Fibroblast of lung (primary cell): ENCODE measurements at regions not wholly inside any gene's neighbourhood (a gene's known extent, or its start where the extent isn't known, plus 50 kb on each side); places are given as distances from the start of the nearest gene placed in this dataset.

Experiments used
- DNase-seq, 2 donors: peaks; one replicate each; pipeline versions ENCODE4 v3.0.0 to v3.0.0-alpha.2; 2010; ENCODE audit warnings: low read depth in 2 of 2
- H2AFZ ChIP-seq: 2 replicates; pipeline ENCODE4 v1.5.1; 2012; ENCODE audit warnings: low read length, control low read depth, inconsistent platforms
- H3K27ac ChIP-seq: 2 replicates; pipeline ENCODE4 v1.5.1; 2011; ENCODE audit warnings: low read length, control low read depth; ENCODE audit not compliant: insufficient read depth
- H3K27me3 ChIP-seq: 2 replicates; pipeline ENCODE4 v1.5.1; 2011; ENCODE audit warnings: mild to moderate bottlenecking, low read length; ENCODE audit not compliant: control insufficient read depth, insufficient read depth
- H3K36me3 ChIP-seq: 2 replicates; pipeline ENCODE4 v1.5.1; 2011; ENCODE audit warnings: low read length; ENCODE audit not compliant: control insufficient read depth, insufficient read depth
- H3K4me1 ChIP-seq: 2 replicates; pipeline ENCODE4 v1.5.1; 2011; ENCODE audit warnings: low read length; ENCODE audit not compliant: control insufficient read depth, insufficient read depth; ENCODE audit errors: extremely low read depth
- H3K4me2 ChIP-seq: 2 replicates; pipeline ENCODE4 v1.5.1; 2011; ENCODE audit warnings: low read length, control low read depth; ENCODE audit not compliant: insufficient read depth; ENCODE audit errors: extremely low read depth
- H3K4me3 ChIP-seq, 4 experiments: fragments of 200-600 bp in 1 of 4; sonication (generic) in 1 of 4; replicated peaks in 1 of 4; 2 replicates each; pipeline ENCODE4 v1.5.1; 2011 to 2016; ENCODE audit warnings: low read length in 4 of 4, low read depth in 3 of 4, mild to moderate bottlenecking in 3 of 4, control low read depth in 2 of 4, inconsistent platforms in 1 of 4, mixed read lengths in 1 of 4; ENCODE audit not compliant: insufficient read depth in 1 of 4; ENCODE audit errors: control extremely low read depth in 1 of 4
- H3K79me2 ChIP-seq: 2 replicates; pipeline ENCODE4 v1.5.1; 2012; ENCODE audit warnings: mild to moderate bottlenecking, low read length, inconsistent platforms; ENCODE audit not compliant: control insufficient read depth, insufficient read depth
- H3K9ac ChIP-seq: 2 replicates; pipeline ENCODE4 v1.5.1; 2011; ENCODE audit warnings: mild to moderate bottlenecking, low read length, control low read depth; ENCODE audit not compliant: insufficient read depth
- H3K9me3 ChIP-seq: 2 replicates; pipeline ENCODE4 v1.5.1; 2012; ENCODE audit warnings: low read depth, low read length; ENCODE audit not compliant: control insufficient read depth, insufficient read depth
- H4K20me1 ChIP-seq: 2 replicates; pipeline ENCODE4 v1.5.1; 2011; ENCODE audit warnings: low read length; ENCODE audit not compliant: control insufficient read depth, insufficient read depth; ENCODE audit errors: extremely low read depth
- EZH2 ChIP-seq: IDR thresholded peaks from 2 replicates; pipeline ENCODE4 v1.5.1; 2012; ENCODE audit warnings: low read length, control low read depth, mild to moderate bottlenecking; ENCODE audit errors: missing control alignments
- TF ChIP-seq, protein P1 (sequence below), 2 donors: IDR thresholded peaks in 1 of 2; conservative IDR thresholded peaks in 1 of 2; 1 replicate in 1 of 2; 2 replicates in 1 of 2; pipeline ENCODE4 v1.5.1; 2011 to 2012; ENCODE audit warnings: low read length in 2 of 2, control low read depth in 1 of 2, inconsistent platforms in 1 of 2, low read depth in 1 of 2, mild to moderate bottlenecking in 1 of 2

GRCh38 chr21:39006571-39007311 is 176.5 kb downstream of the PSMG1 start:
- no peak for TF ChIP-seq EZH2
- TF ChIP-seq, protein P1, sequence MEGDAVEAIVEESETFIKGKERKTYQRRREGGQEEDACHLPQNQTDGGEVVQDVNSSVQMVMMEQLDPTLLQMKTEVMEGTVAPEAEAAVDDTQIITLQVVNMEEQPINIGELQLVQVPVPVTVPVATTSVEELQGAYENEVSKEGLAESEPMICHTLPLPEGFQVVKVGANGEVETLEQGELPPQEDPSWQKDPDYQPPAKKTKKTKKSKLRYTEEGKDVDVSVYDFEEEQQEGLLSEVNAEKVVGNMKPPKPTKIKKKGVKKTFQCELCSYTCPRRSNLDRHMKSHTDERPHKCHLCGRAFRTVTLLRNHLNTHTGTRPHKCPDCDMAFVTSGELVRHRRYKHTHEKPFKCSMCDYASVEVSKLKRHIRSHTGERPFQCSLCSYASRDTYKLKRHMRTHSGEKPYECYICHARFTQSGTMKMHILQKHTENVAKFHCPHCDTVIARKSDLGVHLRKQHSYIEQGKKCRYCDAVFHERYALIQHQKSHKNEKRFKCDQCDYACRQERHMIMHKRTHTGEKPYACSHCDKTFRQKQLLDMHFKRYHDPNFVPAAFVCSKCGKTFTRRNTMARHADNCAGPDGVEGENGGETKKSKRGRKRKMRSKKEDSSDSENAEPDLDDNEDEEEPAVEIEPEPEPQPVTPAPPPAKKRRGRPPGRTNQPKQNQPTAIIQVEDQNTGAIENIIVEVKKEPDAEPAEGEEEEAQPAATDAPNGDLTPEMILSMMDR (conservative IDR thresholded peaks at IDR 0.05 in 1 of 2, IDR thresholded peaks at IDR 0.05 in 1 of 2; ENCODE audit: low read depth in 1 of 2, low read length in 2 of 2) = no peak
- peak in 1 of 2 donors; percentile 63 for DNase-seq
- H2AFZ ChIP-seq = no peak overlapping the region

GRCh38 chr21:39005502-39005787 is 177.8 kb downstream of the PSMG1 start:
- Histone ChIP-seq H3K9me3 (no peaks in the 10 kb centered on the region), H3K27me3 (no peaks in the 10 kb centered on the region), H3K4me1 (peaks cover 18% of the 10 kb centered on the region), H4K20me1 (no peaks in the 10 kb centered on the region), H3K9ac (no peak overlapping the region), H3K4me3 (no peak overlapping the region), H3K36me3 (no peaks in the 10 kb centered on the region), H3K27ac (peak overlapping the region; percentile 40), H3K4me2 (no peak overlapping the region), H2AFZ (no peak overlapping the region), H3K79me2 (no peaks in the 10 kb centered on the region)
- DNase-seq = peak in 1 of 2 donors; percentile 23
- TF ChIP-seq, protein P1 (conservative IDR thresholded peaks at IDR 0.05 in 1 of 2, IDR thresholded peaks at IDR 0.05 in 1 of 2; ENCODE audit: low read depth in 1 of 2, low read length in 2 of 2) = no peak
- TF ChIP-seq EZH2 = no peak

More at GRCh38 chr21:39006571-39007311, 176.5 kb downstream of the PSMG1 start:
- Histone ChIP-seq H3K4me3 (no peak overlapping the region), H3K36me3 (no peaks in the 10 kb centered on the region), H3K9me3 (no peaks in the 10 kb centered on the region), H3K27me3 (no peaks in the 10 kb centered on the region), H3K27ac (no peak overlapping the region), H3K4me2 (peak overlapping the region; percentile 29), H4K20me1 (no peaks in the 10 kb centered on the region), H3K79me2 (no peaks in the 10 kb centered on the region), H3K4me1 (peaks cover 14% of the 10 kb centered on the region), H3K9ac (no peak overlapping the region)

- peak overlapping the region; percentile 41 for H3K9ac ChIP-seq
- H3K27me3 ChIP-seq = no peaks in the 10 kb centered on the region
- H2AFZ ChIP-seq = no peak overlapping the region
- peak overlapping the region; percentile 21 for H3K4me2 ChIP-seq
- no peaks in the 10 kb centered on the region for H3K9me3 ChIP-seq
- no peaks in the 10 kb centered on the region for H4K20me1 ChIP-seq
- no peaks in the 10 kb centered on the region for H3K36me3 ChIP-seq
- TF ChIP-seq, protein P1 (conservative IDR thresholded peaks at IDR 0.05 in 1 of 2, IDR thresholded peaks at IDR 0.05 in 1 of 2; ENCODE audit: low read depth in 1 of 2, low read length in 2 of 2) = no peak
- no peak for TF ChIP-seq EZH2
- peak overlapping the region; percentile 82 for H3K27ac ChIP-seq
- H3K79me2 ChIP-seq = no peaks in the 10 kb centered on the region
- H3K4me1 ChIP-seq = peaks cover 18% of the 10 kb centered on the region
- H3K4me3 ChIP-seq = no peak overlapping the region
- peak; percentile 52 to 81 for DNase-seq
Observed at GRCh38 chr21:39004634-39005501, 178.4 kb downstream of the PSMG1 start.
